Gastrocnemius medialis (tissue), 4 donors: ENCODE measurements at regions not wholly inside any gene's neighbourhood (a gene's known extent, or its start where the extent isn't known, plus 50 kb on each side); places are given as distances from the start of the nearest gene placed in this dataset.

Source experiments
- ATAC-seq, 2 donors: fragments of 150-250 bp; one replicate each; pipeline ENCODE4 v1.9.1; 2016
- DNase-seq, 2 donors: peaks; one replicate each; pipeline ENCODE4 v3.0.0-alpha.2; 2019
- H3K27ac ChIP-seq, 4 donors: fragments of 200-600 bp; sonication (generic); 1 replicate in 1 of 4; 2 replicates in 3 of 4; pipeline ENCODE4 v1.5.1; 2016 to 2018; ENCODE audit warnings: mild to moderate bottlenecking in 2 of 4, moderate library complexity in 1 of 4
- H3K27me3 ChIP-seq, 3 donors: fragments of 200-600 bp; sonication (generic) in 2 of 3; 1 replicate in 1 of 3; 2 replicates in 2 of 3; pipeline versions ENCODE4 v1.5.1 to v1.6.0; 2016 to 2019; ENCODE audit warnings: mild to moderate bottlenecking in 1 of 3, moderate library complexity in 1 of 3
- H3K36me3 ChIP-seq, 2 donors: fragments of 200-600 bp; sonication (generic) in 1 of 2; one replicate each; pipeline ENCODE4 v1.5.1; 2017 to 2018
- H3K4me1 ChIP-seq, 2 donors: fragments of 200-600 bp; sonication (generic) in 1 of 2; one replicate each; pipeline ENCODE4 v1.5.1; 2016 to 2017; ENCODE audit warnings: mild to moderate bottlenecking in 2 of 2
- H3K4me3 ChIP-seq, 4 donors: fragments of 200-600 bp; sonication (generic) in 3 of 4; 1 replicate in 1 of 4; 2 replicates in 3 of 4; pipeline ENCODE4 v1.5.1; 2016 to 2019; ENCODE audit warnings: mild to moderate bottlenecking in 2 of 4
- H3K9me3 ChIP-seq, 3 donors: fragments of 200-600 bp; sonication (generic) in 2 of 3; 1 replicate in 1 of 3; 2 replicates in 2 of 3; pipeline ENCODE4 v1.5.1; 2016 to 2019
- CTCF ChIP-seq, 5 experiments: fragments of 450-650 bp in 3 of 5; fragments of 200-600 bp in 2 of 5; sonication (generic) in 2 of 5; IDR thresholded peaks in 4 of 5; conservative IDR thresholded peaks in 1 of 5; 1 replicate in 4 of 5; 2 replicates in 1 of 5; pipeline ENCODE4 v1.5.1; 2016 to 2019; ENCODE audit warnings: antibody characterized with exemption in 5 of 5, mild to moderate bottlenecking in 3 of 5, moderate library complexity in 3 of 5
- POLR2A ChIP-seq, 2 donors: fragments of 450-650 bp; IDR thresholded peaks; one replicate each; pipeline ENCODE4 v1.6.1; 2017; ENCODE audit warnings: antibody characterized with exemption in 2 of 2, mild to moderate bottlenecking in 2 of 2, moderate library complexity in 2 of 2
- in situ Hi-C, 4 donors: fragments of 200-750 bp; cut with MboI; loops; one replicate each; pipeline versions ENCODE4 v1.15.0 to v1.8.0; 2017; ENCODE audit warnings: low sequenced_read_pairs in 4 of 4
- intact Hi-C: fragments of 100-400 bp; cut with DNase I; formaldehyde crosslinking; loops from one replicate; pipeline ENCODE4 v1.15.1; 2023; ENCODE audit warnings: low total_unique reads

- ATAC-seq, result no peak
- intact Hi-C loops, result no loop called here
- H3K9me3 ChIP-seq, result no peaks in the 10 kb centered on the region
- DNase-seq, result no peak
- peaks cover 0 to 4% (median 0%) of the 10 kb centered on the region in 3 donors for H3K27me3 ChIP-seq
- TF ChIP-seq CTCF (IDR thresholded peaks at IDR 0.05 in 4 of 5, conservative IDR thresholded peaks at IDR 0.05 in 1 of 5) (no peak), POLR2A (IDR thresholded peaks at IDR 0.05) (no peak)
- no peaks in the 10 kb centered on the region for H3K4me1 ChIP-seq
- H3K36me3 ChIP-seq, result no peaks in the 10 kb centered on the region
- H3K4me3 ChIP-seq, result no peak overlapping the region
- in situ Hi-C loops, result no loop called here
- H3K27ac ChIP-seq, result no peak overlapping the region
Observed at GRCh38 chr2:104416339-104417000, 437.4 kb upstream of the POU3F3 start.

- Histone ChIP-seq H3K36me3 (no peaks in the 10 kb centered on the region), H3K9me3 (no peaks in the 10 kb centered on the region), H3K27ac (no peak overlapping the region), H3K4me1 (no peaks in the 10 kb centered on the region), H3K4me3 (no peak overlapping the region), H3K27me3 (no peaks in the 10 kb centered on the region)
- intact Hi-C loops, result no loop called here
- no peak for TF ChIP-seq POLR2A (IDR thresholded peaks at IDR 0.05)
- no peak for TF ChIP-seq CTCF (IDR thresholded peaks at IDR 0.05 in 4 of 5, conservative IDR thresholded peaks at IDR 0.05 in 1 of 5)
- DNase-seq (no peak), ATAC-seq (no peak)
- in situ Hi-C loops, result no loop called here
Observed at GRCh38 chr2:104420420-104420819, 433.5 kb upstream of the POU3F3 start.

DNA sequence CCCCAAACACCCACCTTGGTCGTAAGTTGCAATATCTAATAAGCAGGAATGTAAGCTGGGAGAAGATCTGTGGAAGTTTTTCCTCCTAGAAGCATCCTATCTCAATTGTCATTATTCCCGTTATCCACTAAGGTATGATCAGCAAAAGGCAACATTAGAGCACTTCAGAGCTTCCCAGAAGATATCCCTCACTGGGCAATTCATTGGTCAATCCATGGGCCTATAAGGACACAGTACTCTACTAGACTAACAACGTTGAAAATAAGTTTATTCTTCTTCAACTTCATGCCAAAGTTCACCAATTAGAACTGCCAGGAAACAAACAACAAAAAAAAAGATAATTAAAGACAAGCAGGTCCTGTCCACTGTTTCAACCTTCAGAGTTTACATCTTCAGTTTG lies 433.0 kb upstream of the POU3F3 start:
- intact Hi-C loops (no loop called here), in situ Hi-C loops (no loop called here)
- Histone ChIP-seq H3K9me3 (no peaks in the 10 kb centered on the region), H3K27me3 (no peaks in the 10 kb centered on the region), H3K36me3 (no peaks in the 10 kb centered on the region), H3K4me1 (no peaks in the 10 kb centered on the region), H3K4me3 (no peak overlapping the region), H3K27ac (no peak overlapping the region)
- no peak for DNase-seq
- TF ChIP-seq CTCF (IDR thresholded peaks at IDR 0.05 in 4 of 5, conservative IDR thresholded peaks at IDR 0.05 in 1 of 5), result no peak
- no peak for TF ChIP-seq POLR2A (IDR thresholded peaks at IDR 0.05)
- no peak for ATAC-seq

DNA sequence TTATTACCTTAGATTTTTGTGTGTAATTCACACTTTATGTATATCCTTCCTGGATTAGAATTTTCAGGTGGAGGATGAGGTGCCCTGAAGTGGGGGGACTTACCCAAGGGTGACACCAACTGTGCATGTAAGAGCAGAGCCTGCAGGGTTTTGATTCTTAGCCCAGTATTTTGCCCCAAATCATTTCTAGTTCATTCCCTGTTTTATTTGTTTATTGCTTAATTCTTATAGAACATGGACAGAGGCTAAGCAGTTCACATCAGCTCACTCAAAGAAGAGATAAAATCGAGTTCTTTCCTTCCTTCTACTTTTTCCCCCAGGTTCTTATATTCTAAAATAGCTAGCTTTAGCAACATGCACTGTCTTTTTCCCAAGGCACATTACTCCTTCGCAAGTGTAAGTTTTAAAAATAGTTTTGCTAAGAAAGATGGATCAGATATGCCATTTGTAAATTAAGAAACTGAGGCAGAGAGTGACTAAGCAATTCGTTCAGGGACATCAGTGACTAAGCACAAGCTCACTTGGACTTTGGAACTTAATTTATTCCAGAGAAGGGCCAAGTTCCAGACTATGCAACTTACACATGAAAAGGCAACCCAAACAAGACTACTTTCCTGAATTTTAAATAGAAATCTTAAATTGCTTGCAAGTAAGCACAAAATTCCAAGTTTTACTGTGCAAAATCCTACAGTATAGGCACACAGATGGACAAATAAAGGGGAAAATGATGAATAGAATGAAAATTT lies 427.9 kb upstream of the POU3F3 start:
- Histone ChIP-seq H3K27ac (no peak overlapping the region), H3K27me3 (no peaks in the 10 kb centered on the region), H3K9me3 (no peaks in the 10 kb centered on the region), H3K4me1 (no peaks in the 10 kb centered on the region), H3K4me3 (no peak overlapping the region), H3K36me3 (no peaks in the 10 kb centered on the region)
- ATAC-seq (no peak), DNase-seq (no peak)
- no peak for TF ChIP-seq POLR2A (IDR thresholded peaks at IDR 0.05)
- TF ChIP-seq CTCF (IDR thresholded peaks at IDR 0.05 in 4 of 5, conservative IDR thresholded peaks at IDR 0.05 in 1 of 5), result no peak
- intact Hi-C loops, result no loop called here
- in situ Hi-C loops, result no loop called here
